PC-3 (cell line): ENCODE measurements at regions not wholly inside any gene's neighbourhood (a gene's known extent, or its start where the extent isn't known, plus 50 kb on each side); places are given as distances from the start of the nearest gene placed in this dataset.

Source experiments
- ATAC-seq: fragments of 200-7000 bp; cut with Tn5 transposase; 2 replicates; pipeline ENCODE4 v1.9.1; 2020; ENCODE audit warnings: mild to moderate bottlenecking, moderate library complexity
- BruUV-seq: library from RNA; stranded (reverse); fragments of 400-500 nt; replicated peaks from 2 replicates; lab custom pipeline; 2021; lab: Mats Ljungman, UMichigan
- CTCF ChIA-PET: fragments of 300-600 bp; sonication (Branson Sonifier 250); formaldehyde crosslinking; loops from one replicate; lab custom pipeline; 2022; ENCODE audit warnings: antibody characterized with exemption; lab: Charles Lee
- POLR2A ChIA-PET: fragments of 300-600 bp; sonication (Branson Sonifier 250); formaldehyde crosslinking; loops from one replicate; lab custom pipeline; 2022; ENCODE audit warnings: antibody characterized with exemption; ENCODE audit not compliant: unreplicated experiment; lab: Charles Lee
- DNase-seq: peaks from one replicate; pipeline ENCODE4 v3.0.0-alpha.2; 2015
- H2AFZ ChIP-seq: fragments of 300-600 bp; sonication (generic); 2 replicates; pipeline ENCODE4 v1.6.0; 2016; ENCODE audit warnings: antibody characterized with exemption, low read length
- H3F3A ChIP-seq: fragments of 300-600 bp; sonication (generic); one replicate; pipeline ENCODE4 v1.6.0; 2017; ENCODE audit warnings: antibody characterized with exemption, low read length, control low read depth, mild to moderate bottlenecking; ENCODE audit not compliant: unreplicated experiment
- H3K27ac ChIP-seq: fragments of 300-600 bp; sonication (generic); 2 replicates; pipeline ENCODE4 v1.5.1; 2016; ENCODE audit warnings: mild to moderate bottlenecking, low read length
- H3K27me3 ChIP-seq: fragments of 300-600 bp; sonication (generic); 2 replicates; pipeline ENCODE4 v1.6.1; 2016; ENCODE audit warnings: low read length, mixed read lengths
- H3K36me3 ChIP-seq: fragments of 300-600 bp; sonication (generic); 2 replicates; pipeline ENCODE4 v1.6.1; 2016; ENCODE audit warnings: low read depth, mixed run types, low read length, mixed read lengths
- H3K4me1 ChIP-seq: fragments of 300-600 bp; sonication (generic); 2 replicates; pipeline ENCODE4 v1.5.1; 2016; ENCODE audit warnings: low read length; ENCODE audit not compliant: insufficient read depth
- H3K4me2 ChIP-seq: fragments of 300-600 bp; sonication (generic); 2 replicates; pipeline ENCODE4 v1.6.0; 2016; ENCODE audit warnings: low read length
- H3K4me3 ChIP-seq: fragments of 300-600 bp; sonication (generic); 2 replicates; pipeline ENCODE4 v1.5.1; 2016; ENCODE audit warnings: mild to moderate bottlenecking, low read length, mixed read lengths
- H3K79me2 ChIP-seq: fragments of 300-600 bp; sonication (generic); 2 replicates; pipeline ENCODE4 v1.6.1; 2017; ENCODE audit warnings: low read length, mixed read lengths
- H3K9ac ChIP-seq: fragments of 300-600 bp; sonication (generic); 2 replicates; pipeline ENCODE4 v1.6.0; 2016; ENCODE audit warnings: mild to moderate bottlenecking, low read length
- H3K9me2 ChIP-seq: fragments of 300-600 bp; sonication (generic); replicated peaks from 2 replicates; pipeline ENCODE4 v1.6.1; 2016; ENCODE audit warnings: mixed run types, low read length, mixed read lengths
- H3K9me3 ChIP-seq: fragments of 300-600 bp; sonication (generic); 2 replicates; pipeline ENCODE4 v1.6.1; 2016; ENCODE audit warnings: low read length, mixed read lengths
- H4K20me1 ChIP-seq: fragments of 300-600 bp; sonication (generic); 2 replicates; pipeline ENCODE4 v1.6.1; 2016; ENCODE audit warnings: low read length, mixed read lengths
- CTCF ChIP-seq: fragments of 300-600 bp; sonication (generic); conservative IDR thresholded peaks from 2 replicates; pipeline ENCODE4 v1.5.1; 2017; ENCODE audit warnings: antibody characterized with exemption, low read depth, mild to moderate bottlenecking, low read length
- EZH2 ChIP-seq: fragments of 300-600 bp; sonication (generic); IDR thresholded peaks from one replicate; pipeline ENCODE4 v1.6.1; 2017; ENCODE audit warnings: antibody characterized with exemption, mild to moderate bottlenecking, low read length; ENCODE audit not compliant: unreplicated experiment
- EZH2phosphoT487 ChIP-seq: fragments of 300-600 bp; sonication (generic); IDR thresholded peaks from 2 replicates; pipeline ENCODE4 v1.6.1; 2018; ENCODE audit warnings: mild to moderate bottlenecking, antibody characterized with exemption, low read length, borderline replicate concordance
- intact Hi-C: fragments of 100-400 bp; cut with micrococcal nuclease; formaldehyde crosslinking; loops from 2 replicates; pipeline ENCODE4 v1.9.0; 2023

GRCh38 chr3:36298188-36298587, 82.1 kb upstream of the STAC start:
- Histone ChIP-seq H3K27ac (no peak overlapping the region), H3K79me2 (no peaks in the 10 kb centered on the region), H3K27me3 (no peaks in the 10 kb centered on the region), H3F3A (no peaks in the 10 kb centered on the region), H3K4me3 (no peak overlapping the region), H3K4me1 (no peaks in the 10 kb centered on the region), H3K9me3 (no peaks in the 10 kb centered on the region), H3K36me3 (no peaks in the 10 kb centered on the region), H2AFZ (no peak overlapping the region), H3K4me2 (no peak overlapping the region), H3K9ac (no peak overlapping the region), H3K9me2 (no peaks in the 10 kb centered on the region), H4K20me1 (no peaks in the 10 kb centered on the region)
- BruUV-seq = no TSS peak
- ATAC-seq (no peak), DNase-seq (no peak)
- ChIA-PET POLR2A (no interaction called here), CTCF (no interaction called here)
- intact Hi-C loops = no loop called here
- no peak for TF ChIP-seq EZH2
- TF ChIP-seq EZH2phosphoT487 = no peak
- TF ChIP-seq CTCF = no peak

GRCh38 chr3:36302158-36302509, 78.2 kb upstream of the STAC start:
- Histone ChIP-seq H3K9ac (no peak overlapping the region), H3K4me1 (0 out of 2 replicates have a peak, but pooled peaks cover 5% of the 10 kb centered on the region), H3K4me2 (no peak overlapping the region), H3K9me2 (no peaks in the 10 kb centered on the region), H3K4me3 (no peak overlapping the region), H2AFZ (no peak overlapping the region), H4K20me1 (no peaks in the 10 kb centered on the region), H3K9me3 (no peaks in the 10 kb centered on the region), H3K36me3 (no peaks in the 10 kb centered on the region), H3K27me3 (no peaks in the 10 kb centered on the region), H3F3A (no peaks in the 10 kb centered on the region), H3K79me2 (no peaks in the 10 kb centered on the region), H3K27ac (no peak overlapping the region)
- no peak for TF ChIP-seq CTCF
- TF ChIP-seq EZH2 = no peak
- TF ChIP-seq EZH2phosphoT487 = no peak
- POLR2A ChIA-PET = no interaction called here
- no TSS peak for BruUV-seq
- ATAC-seq (no peak), DNase-seq (no peak)
- CTCF ChIA-PET = no interaction called here
- intact Hi-C loops = no loop called here

- no peak for DNase-seq
- BruUV-seq = no TSS peak
- Histone ChIP-seq H3F3A (no peaks in the 10 kb centered on the region), H4K20me1 (no peaks in the 10 kb centered on the region), H3K9me2 (no peaks in the 10 kb centered on the region), H2AFZ (no peak overlapping the region), H3K27me3 (no peaks in the 10 kb centered on the region), H3K9me3 (no peaks in the 10 kb centered on the region), H3K4me3 (no peak overlapping the region), H3K36me3 (no peaks in the 10 kb centered on the region), H3K27ac (no peak overlapping the region), H3K4me2 (no peak overlapping the region), H3K79me2 (no peaks in the 10 kb centered on the region), H3K9ac (no peak overlapping the region), H3K4me1 (0 out of 2 replicates have a peak, but pooled peaks cover 5% of the 10 kb centered on the region)
- ChIA-PET POLR2A (no interaction called here), CTCF (no interaction called here)
- TF ChIP-seq EZH2phosphoT487 = no peak
- no peak for TF ChIP-seq CTCF
- TF ChIP-seq EZH2 = no peak
- intact Hi-C loops = no loop called here
- ATAC-seq = no peak
Observed at GRCh38 chr3:36302626-36303025, 77.7 kb upstream of the STAC start.
